Stimulated activated CD8-positive, alpha-beta memory T cell treated with anti-CD3 and anti-CD28 coated beads, Interleukin-12 subunit alpha, Interleukin-12 subunit beta, amount 100 ng/mL, for 1 hour (primary cell): ENCODE measurements at regions not wholly inside any gene's neighbourhood (a gene's known extent, or its start where the extent isn't known, plus 50 kb on each side); places are given as distances from the start of the nearest gene placed in this dataset.

Experiments used
- DNase-seq: peaks from one replicate; pipeline ENCODE4 v3.0.0-alpha.2; 2020; ENCODE audit warnings: low read depth

GRCh38 chrX:42619068-42619467 is 158.9 kb downstream of the PPP1R2C start:
- no peak for DNase-seq

- no peak for DNase-seq
These were observed 161.0 kb downstream of the PPP1R2C start for GRCh38 chrX:42616981-42617380.

- no peak for DNase-seq
These were observed 162.8 kb downstream of the PPP1R2C start for GRCh38 chrX:42615161-42615563.

- no peak for DNase-seq
These were observed 171.4 kb downstream of the PPP1R2C start for GRCh38 chrX:42606591-42606990.

- DNase-seq: no peak
These were observed 173.7 kb downstream of the PPP1R2C start for GRCh38 chrX:42604302-42604701.

- no peak for DNase-seq
These were observed 174.9 kb downstream of the PPP1R2C start for GRCh38 chrX:42603016-42603415.

- DNase-seq: no peak
These were observed 175.4 kb downstream of the PPP1R2C start for GRCh38 chrX:42602566-42602965.

GRCh38 chrX:42602136-42602535 is 175.8 kb downstream of the PPP1R2C start:
- DNase-seq: no peak

- DNase-seq: no peak
These were observed 180.5 kb downstream of the PPP1R2C start for GRCh38 chrX:42597481-42597880.

GRCh38 chrX:42585842-42586621 is 191.9 kb downstream of the PPP1R2C start:
- no peak for DNase-seq

- DNase-seq: no peak
These were observed 200.0 kb downstream of the PPP1R2C start for GRCh38 chrX:42577936-42578470.

- no peak for DNase-seq
These were observed 210.7 kb downstream of the PPP1R2C start for GRCh38 chrX:42567268-42567667.

GRCh38 chrX:42565739-42566138 is 212.2 kb downstream of the PPP1R2C start:
- DNase-seq: no peak

- no peak for DNase-seq
These were observed 231.2 kb downstream of the PPP1R2C start for GRCh38 chrX:42546800-42547199.

- no peak for DNase-seq
These were observed 233.1 kb downstream of the PPP1R2C start for GRCh38 chrX:42544883-42545282.

GRCh38 chrX:42541554-42541953 is 236.4 kb downstream of the PPP1R2C start:
- DNase-seq: no peak

GRCh38 chrX:42540146-42540545 is 237.8 kb downstream of the PPP1R2C start:
- no peak for DNase-seq

GRCh38 chrX:42538405-42538804 is 239.6 kb downstream of the PPP1R2C start:
- no peak for DNase-seq

GRCh38 chrX:42536286-42536685 is 241.7 kb downstream of the PPP1R2C start:
- DNase-seq: no peak

- DNase-seq: no peak
These were observed 242.7 kb downstream of the PPP1R2C start for GRCh38 chrX:42535233-42535632.

GRCh38 chrX:42533761-42534160 is 244.2 kb downstream of the PPP1R2C start:
- no peak for DNase-seq

GRCh38 chrX:42531441-42531840 is 246.5 kb downstream of the PPP1R2C start:
- DNase-seq: no peak

GRCh38 chrX:42530027-42530426 is 247.9 kb downstream of the PPP1R2C start:
- DNase-seq: no peak

- no peak for DNase-seq
These were observed 253.6 kb downstream of the PPP1R2C start for GRCh38 chrX:42524379-42524778.
